Prostate gland (tissue), 2 donors: ENCODE measurements at regions not wholly inside any gene's neighbourhood (a gene's known extent, or its start where the extent isn't known, plus 50 kb on each side); places are given as distances from the start of the nearest gene placed in this dataset.

Source experiments
- CTCF ChIP-seq, 4 experiments: fragments of 200-600 bp in 2 of 4; fragments of 450-650 bp in 2 of 4; sonication (generic) in 2 of 4; IDR thresholded peaks; 1 replicate in 3 of 4; 2 replicates in 1 of 4; pipeline ENCODE4 v1.5.1; 2016 to 2019; ENCODE audit warnings: antibody characterized with exemption in 4 of 4, mild to moderate bottlenecking in 2 of 4, moderate library complexity in 2 of 4
- POLR2A ChIP-seq: fragments of 450-650 bp; IDR thresholded peaks from one replicate; pipeline ENCODE4 v1.6.1; 2016; ENCODE audit warnings: antibody characterized with exemption, mild to moderate bottlenecking

- TF ChIP-seq CTCF (IDR thresholded peaks at IDR 0.05) (no peak), POLR2A (no peak)
These were observed 197.5 kb downstream of the IGLL1 start for GRCh38 chr22:23382428-23383218.
